Stimulated activated CD4-positive, alpha-beta T cell treated with anti-CD3 and anti-CD28 coated beads, Interleukin-1b, Interleukin-23, amount 100 ng/mL, for 24 hours (primary cell): ENCODE measurements at regions not wholly inside any gene's neighbourhood (a gene's known extent, or its start where the extent isn't known, plus 50 kb on each side); places are given as distances from the start of the nearest gene placed in this dataset.
"Not testable (repeated sequence)": the region's sequence is repeated elsewhere in the genome, so short reads cannot be mapped to it uniquely, and the experiment has no call there.

Experiments used
- DNase-seq, 4 experiments: peaks; one replicate each; pipeline ENCODE4 v3.0.0-alpha.2; 2020; ENCODE audit warnings: low read depth in 4 of 4, low spot score in 1 of 4

DNA sequence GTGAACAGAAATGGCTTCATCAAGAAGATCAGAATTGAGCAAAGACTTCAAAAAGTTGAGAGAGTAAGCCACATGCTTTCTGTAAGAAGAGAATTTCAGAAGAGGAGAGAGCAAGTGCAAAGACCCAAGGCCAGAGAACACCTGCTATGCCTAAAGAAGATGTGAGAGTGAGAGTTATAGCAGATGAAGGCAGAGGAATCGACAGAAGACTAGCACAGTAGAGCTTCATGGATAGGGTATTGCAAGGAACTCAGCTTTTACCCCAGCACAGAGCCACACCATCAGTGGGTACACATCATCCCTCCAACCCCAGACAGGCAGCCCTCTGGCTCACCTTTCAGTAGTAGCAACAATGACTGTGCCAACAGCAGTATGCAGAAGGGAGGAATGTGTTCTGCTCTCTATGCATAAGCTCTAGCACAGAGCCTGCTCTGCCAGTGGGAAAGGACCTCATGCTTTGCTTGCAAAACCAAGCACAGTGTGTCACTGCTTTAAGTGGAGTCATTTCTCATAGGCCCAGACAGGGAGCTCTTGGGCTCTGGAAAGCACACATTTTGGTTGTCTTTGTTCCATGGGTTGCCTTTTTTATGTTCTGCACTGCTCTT lies 318.6 kb downstream of the NAF1 start:
- DNase-seq, result no peak

DNA sequence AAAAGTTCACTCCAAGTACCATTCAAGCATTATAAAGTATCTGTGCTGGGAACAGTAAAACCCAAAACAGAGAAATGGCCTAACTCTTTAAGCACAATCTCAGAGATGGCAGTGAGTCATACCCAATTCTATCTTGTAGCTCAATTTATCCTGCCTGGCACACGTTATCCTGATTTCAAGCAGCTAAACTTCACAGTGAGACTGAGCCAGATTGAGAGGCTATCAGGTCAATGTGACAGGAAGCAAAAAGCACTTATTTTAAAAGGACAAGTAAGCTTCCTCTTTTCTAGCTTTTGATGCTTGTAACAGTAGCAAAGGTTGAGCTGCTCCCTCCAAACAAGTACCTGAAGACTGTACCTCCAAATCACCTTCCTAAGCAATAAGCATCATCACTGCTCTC lies 324.9 kb downstream of the NAF1 start:
- DNase-seq, result no peak

GRCh38 chr4:162839814-162840213 lies 326.9 kb downstream of the NAF1 start:
- DNase-seq, result no peak

- DNase-seq, result no peak
Observed at GRCh38 chr4:162838671-162839070, 328.0 kb downstream of the NAF1 start.

GRCh38 chr4:162837679-162838078 lies 329.0 kb downstream of the NAF1 start:
- no peak for DNase-seq

DNA sequence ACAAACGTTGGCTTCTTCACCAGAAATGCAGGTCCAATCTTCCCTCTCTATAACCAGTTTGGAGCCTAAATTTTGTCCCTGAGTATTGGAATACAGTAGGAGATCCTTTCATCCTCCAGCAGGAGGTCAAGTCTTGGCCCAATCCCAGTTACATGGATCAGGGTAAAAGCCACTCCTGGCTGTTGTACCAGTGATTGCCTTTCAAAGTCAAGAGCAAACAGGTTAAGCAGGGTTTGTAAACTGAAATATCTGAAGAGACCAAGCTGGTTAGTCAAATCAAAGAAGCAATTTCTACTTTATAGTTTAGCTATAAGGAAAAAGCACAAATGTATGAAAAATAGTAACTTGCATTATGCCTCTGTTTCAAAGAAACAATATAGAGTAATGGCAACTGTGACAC lies 329.4 kb downstream of the NAF1 start:
- no peak for DNase-seq

DNA sequence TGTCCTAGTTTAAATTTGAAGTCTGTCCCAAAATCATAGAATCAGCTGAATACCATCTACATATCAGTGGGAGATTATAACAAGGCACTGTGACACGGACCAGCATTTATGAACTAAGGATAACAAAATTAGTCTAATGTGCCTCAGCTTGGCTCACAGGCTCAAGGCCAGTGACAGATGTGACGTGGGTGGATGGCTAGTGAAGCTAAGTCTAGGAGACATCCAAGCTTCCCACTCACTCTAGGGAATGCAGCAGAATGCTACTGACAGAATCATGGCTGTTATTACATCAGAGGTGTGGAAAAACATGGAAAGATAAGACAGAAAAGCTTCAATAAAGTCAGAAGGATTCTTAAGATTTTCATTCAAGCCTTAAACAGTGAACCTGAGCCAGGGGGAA lies 329.9 kb downstream of the NAF1 start:
- DNase-seq, result no peak

GRCh38 chr4:162836258-162836657 lies 330.4 kb downstream of the NAF1 start:
- DNase-seq, result not testable (repeated sequence)

- DNase-seq, result no peak
Observed at GRCh38 chr4:162830899-162831298, 335.8 kb downstream of the NAF1 start.

- DNase-seq, result not testable (repeated sequence)
Observed at GRCh38 chr4:162817374-162817773, 349.3 kb downstream of the NAF1 start.

DNA sequence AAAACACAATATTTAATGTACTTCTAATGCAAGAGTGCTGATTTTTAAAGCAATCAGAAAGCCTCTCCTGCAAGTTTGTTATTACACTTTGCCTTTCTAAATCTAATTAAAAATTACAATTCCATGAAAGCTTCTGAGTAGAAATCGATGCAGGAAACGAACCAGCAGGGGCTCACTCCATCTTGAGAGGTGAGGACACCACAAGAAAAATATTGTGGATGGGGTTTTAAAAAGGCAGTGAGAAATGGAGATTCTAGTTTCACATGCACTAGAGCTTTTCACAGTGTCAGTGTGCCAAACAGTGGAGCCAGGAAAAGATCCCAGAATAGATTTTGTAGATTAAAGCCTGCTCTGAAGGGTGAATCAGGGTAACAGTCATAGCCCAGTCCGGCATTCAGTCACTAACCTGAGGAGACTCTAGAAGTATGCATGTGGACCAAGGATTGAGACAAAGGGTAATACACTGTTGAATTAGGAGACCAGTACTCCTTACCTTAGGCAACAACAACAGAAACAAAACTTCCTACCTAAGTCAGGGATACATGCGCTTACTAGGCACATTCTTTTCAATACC lies 362.3 kb downstream of the NAF1 start:
- DNase-seq, result no peak

DNA sequence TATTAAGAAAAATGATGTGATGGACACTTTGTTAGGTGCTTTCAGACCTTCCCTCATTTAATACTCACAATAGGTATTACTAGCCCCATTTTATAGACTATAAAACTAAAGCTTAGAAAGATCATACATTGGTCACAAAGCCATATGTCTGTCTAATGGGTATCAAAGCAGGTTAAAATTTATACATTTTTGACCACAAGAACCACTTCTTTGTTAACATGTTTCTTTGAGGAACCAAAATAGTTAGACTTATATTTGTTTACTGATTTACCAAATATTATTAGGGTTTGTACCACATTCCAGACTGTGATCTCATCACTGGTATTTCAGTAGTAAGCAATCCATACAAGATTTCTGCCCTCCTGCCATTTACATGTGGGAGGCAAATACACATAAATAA lies 363.3 kb downstream of the NAF1 start:
- DNase-seq, result no peak

- no peak for DNase-seq
Observed at GRCh38 chr4:162797108-162797507, 369.6 kb downstream of the NAF1 start.

DNA sequence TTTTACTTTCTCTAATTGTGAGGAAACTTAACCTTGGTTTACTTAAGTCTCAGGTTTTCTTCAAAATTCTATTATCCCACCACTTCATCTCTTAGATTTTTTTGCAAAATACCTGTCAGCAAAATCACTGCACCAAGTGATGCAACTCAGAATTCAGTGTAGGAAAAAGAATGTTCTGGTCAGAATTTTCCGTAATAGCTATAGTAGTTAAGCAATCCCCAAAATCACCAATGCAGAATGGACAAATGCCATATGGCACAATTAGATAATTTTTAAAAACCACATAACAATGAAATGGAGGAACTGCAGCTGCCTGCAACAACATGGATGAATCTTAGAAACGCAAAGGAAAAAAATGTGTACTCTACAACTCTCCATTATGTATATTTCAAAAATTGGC lies 373.1 kb downstream of the NAF1 start:
- no peak for DNase-seq

GRCh38 chr4:162793004-162793403 lies 373.7 kb downstream of the NAF1 start:
- no peak for DNase-seq

DNA sequence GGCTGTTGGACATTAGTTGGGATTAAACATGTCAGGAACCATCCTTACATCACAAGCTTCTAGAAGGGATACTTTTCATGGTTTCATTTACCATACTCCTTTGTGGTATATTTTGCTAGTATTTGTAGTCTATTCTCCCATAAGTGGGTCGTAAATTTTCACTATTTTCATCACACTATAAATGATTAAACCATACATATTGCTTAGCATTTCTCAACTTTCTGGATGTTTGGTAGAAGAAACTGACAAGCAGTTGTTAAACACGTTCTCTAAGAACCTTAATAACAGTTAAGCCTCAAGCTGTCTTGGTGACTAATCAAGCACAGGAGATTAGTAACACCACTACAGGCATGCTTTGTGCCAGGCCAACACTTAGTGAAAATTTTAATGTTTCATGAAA lies 375.5 kb downstream of the NAF1 start:
- DNase-seq, result no peak

DNA sequence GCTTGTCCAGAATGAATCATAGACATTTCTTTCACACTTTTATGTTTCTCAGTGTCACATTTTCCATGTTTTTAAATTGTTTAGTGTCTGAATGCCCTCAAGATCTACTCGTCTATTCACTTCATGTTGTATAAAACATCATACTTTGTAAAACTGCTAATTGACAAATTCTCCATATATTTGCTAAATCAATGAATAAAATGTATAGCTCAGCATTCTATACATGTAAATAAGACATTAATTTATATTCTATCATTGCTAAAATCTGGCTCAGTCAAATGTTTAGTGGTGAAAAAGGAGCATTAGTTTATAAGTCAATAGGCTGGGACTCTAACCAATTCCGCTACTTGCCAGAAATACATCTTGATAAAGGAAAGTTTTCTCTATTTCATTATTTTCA lies 379.6 kb downstream of the NAF1 start:
- no peak for DNase-seq

GRCh38 chr4:162782778-162783525 lies 383.7 kb downstream of the NAF1 start:
- DNase-seq, result no peak

DNA sequence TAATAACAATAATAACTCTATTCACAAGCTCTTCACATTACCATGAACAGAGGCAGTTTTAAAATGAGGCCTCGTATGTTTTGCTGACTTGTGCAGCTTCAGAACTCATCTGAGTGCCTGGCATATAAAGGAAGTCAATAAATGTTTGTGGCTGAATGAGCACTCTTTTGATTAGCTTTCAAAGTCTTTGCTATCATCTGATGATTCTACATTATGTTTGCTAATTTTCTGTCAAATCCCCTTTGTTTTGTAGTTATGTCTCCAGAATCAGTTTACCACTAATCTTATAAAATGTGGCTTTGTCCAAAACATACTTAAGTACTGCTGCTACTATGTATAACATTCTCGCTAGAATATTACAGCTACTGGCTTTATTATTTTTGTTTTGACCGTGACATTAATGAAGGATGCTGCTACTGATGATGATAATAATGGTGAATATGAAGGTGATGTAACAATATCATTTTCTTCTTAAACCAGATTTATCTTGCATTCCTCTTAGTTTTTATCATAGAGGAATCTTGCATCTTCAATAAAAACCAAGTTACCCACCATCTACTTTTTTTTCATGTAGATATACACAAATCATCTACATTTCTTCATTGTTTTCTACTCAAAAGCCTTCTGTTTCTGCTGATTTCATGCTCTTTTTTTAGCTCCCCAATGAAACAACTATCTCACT lies 384.5 kb downstream of the NAF1 start:
- DNase-seq, result no peak

DNA sequence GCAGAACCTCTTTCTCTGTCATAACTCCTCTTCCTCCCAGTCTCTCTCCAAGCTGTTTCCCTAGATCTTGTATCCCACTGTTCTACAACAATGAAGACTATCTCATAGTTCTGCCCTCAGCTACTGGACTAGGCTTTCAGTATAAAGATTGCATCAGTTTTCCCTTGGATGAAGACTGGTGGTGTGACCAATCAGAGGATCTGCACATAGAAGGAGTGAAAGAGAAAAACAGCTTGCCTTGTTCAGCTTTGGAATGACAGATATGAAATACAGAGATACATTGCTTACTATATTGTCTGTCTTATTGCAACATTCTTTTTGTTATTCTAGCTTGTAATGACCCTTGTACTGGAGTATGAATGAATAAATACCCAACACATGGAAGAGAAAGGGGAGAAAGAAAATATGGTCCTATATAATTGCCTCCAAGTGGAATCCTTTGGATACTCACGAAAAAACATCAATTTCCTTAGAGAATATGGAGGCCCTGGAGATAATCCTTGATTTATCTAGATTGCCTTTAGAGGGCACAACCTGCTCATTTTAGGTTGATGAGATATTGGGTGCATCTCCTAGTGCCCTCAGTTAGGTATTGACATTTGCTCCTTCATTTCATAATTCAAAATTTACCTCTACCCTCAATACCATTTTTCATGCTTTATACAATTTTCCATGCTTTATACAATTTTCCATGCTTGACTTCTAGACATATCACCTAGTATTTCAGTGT lies 395.8 kb downstream of the NAF1 start:
- no peak for DNase-seq

GRCh38 chr4:162767083-162767482 lies 399.6 kb downstream of the NAF1 start:
- DNase-seq, result no peak
